Tibial artery (tissue), 4 donors: ENCODE measurements at regions not wholly inside any gene's neighbourhood (a gene's known extent, or its start where the extent isn't known, plus 50 kb on each side); places are given as distances from the start of the nearest gene placed in this dataset.

ENCODE experiments used
- DNase-seq, 2 donors: peaks; one replicate each; pipeline ENCODE4 v3.0.0-alpha.2; 2019
- H3K27ac ChIP-seq, 2 donors: fragments of 200-600 bp; sonication (generic) in 1 of 2; 1 replicate in 1 of 2; 2 replicates in 1 of 2; pipeline ENCODE4 v1.5.1; 2018 to 2019; ENCODE audit warnings: mild to moderate bottlenecking in 1 of 2
- H3K27me3 ChIP-seq, 2 donors: fragments of 200-600 bp; sonication (generic) in 1 of 2; one replicate each; pipeline versions ENCODE4 v1.5.1 to v1.6.0; 2016 to 2019
- H3K36me3 ChIP-seq, 3 donors: fragments of 200-600 bp; sonication (generic) in 2 of 3; one replicate each; pipeline ENCODE4 v1.5.1; 2016 to 2019; ENCODE audit warnings: mild to moderate bottlenecking in 2 of 3
- H3K4me1 ChIP-seq, 4 donors: fragments of 200-600 bp; sonication (generic) in 2 of 4; 1 replicate in 3 of 4; 2 replicates in 1 of 4; pipeline ENCODE4 v1.5.1; 2016 to 2019
- H3K4me3 ChIP-seq, 2 donors: fragments of 200-600 bp; sonication (generic) in 1 of 2; 1 replicate in 1 of 2; 2 replicates in 1 of 2; pipeline ENCODE4 v1.5.1; 2018 to 2019; ENCODE audit warnings: mild to moderate bottlenecking in 2 of 2
- H3K9me3 ChIP-seq, 3 donors: fragments of 200-600 bp; sonication (generic) in 1 of 3; one replicate each; pipeline ENCODE4 v1.5.1; 2016 to 2019
- CTCF ChIP-seq, 2 experiments: fragments of 200-600 bp in 1 of 2; fragments of 450-650 bp in 1 of 2; IDR thresholded peaks; one replicate each; pipeline ENCODE4 v1.5.1; 2017 to 2019; ENCODE audit warnings: antibody characterized with exemption in 2 of 2, mild to moderate bottlenecking in 1 of 2, moderate library complexity in 1 of 2
- intact Hi-C: fragments of 100-400 bp; cut with DNase I; formaldehyde crosslinking; loops from one replicate; pipeline ENCODE4 v1.15.0; 2023; ENCODE audit warnings: low total_unique reads

- Histone ChIP-seq H3K9me3 (no peaks in the 10 kb centered on the region), H3K4me3 (no peak overlapping the region), H3K27ac (no peak overlapping the region), H3K36me3 (no peaks in the 10 kb centered on the region), H3K27me3 (no peaks in the 10 kb centered on the region), H3K4me1 (no peaks in the 10 kb centered on the region)
- no peak for DNase-seq
- intact Hi-C loops, result no loop called here
- no peak for TF ChIP-seq CTCF (IDR thresholded peaks at IDR 0.05)
Observed at GRCh38 chr18:65359479-65359878, 391.3 kb upstream of the CDH7 start.

- H3K36me3 ChIP-seq, result no peaks in the 10 kb centered on the region
- H3K27ac ChIP-seq, result no peak overlapping the region
- H3K9me3 ChIP-seq, result no peaks in the 10 kb centered on the region
- DNase-seq, result no peak
- intact Hi-C loops, result no loop called here
- no peak for TF ChIP-seq CTCF (IDR thresholded peaks at IDR 0.05)
- H3K4me1 ChIP-seq, result no peaks in the 10 kb centered on the region
- H3K4me3 ChIP-seq, result no peak overlapping the region
- H3K27me3 ChIP-seq, result no peaks in the 10 kb centered on the region
Observed at GRCh38 chr18:65358306-65358705, 392.5 kb upstream of the CDH7 start.

GRCh38 chr18:65352186-65352585 is 398.6 kb upstream of the CDH7 start:
- no peak overlapping the region for H3K4me3 ChIP-seq
- no peaks in the 10 kb centered on the region for H3K4me1 ChIP-seq
- intact Hi-C loops, result no loop called here
- TF ChIP-seq CTCF (IDR thresholded peaks at IDR 0.05), result no peak
- DNase-seq, result no peak
- no peak overlapping the region for H3K27ac ChIP-seq
- no peaks in the 10 kb centered on the region for H3K27me3 ChIP-seq
- H3K36me3 ChIP-seq, result no peaks in the 10 kb centered on the region
- no peaks in the 10 kb centered on the region for H3K9me3 ChIP-seq

DNA sequence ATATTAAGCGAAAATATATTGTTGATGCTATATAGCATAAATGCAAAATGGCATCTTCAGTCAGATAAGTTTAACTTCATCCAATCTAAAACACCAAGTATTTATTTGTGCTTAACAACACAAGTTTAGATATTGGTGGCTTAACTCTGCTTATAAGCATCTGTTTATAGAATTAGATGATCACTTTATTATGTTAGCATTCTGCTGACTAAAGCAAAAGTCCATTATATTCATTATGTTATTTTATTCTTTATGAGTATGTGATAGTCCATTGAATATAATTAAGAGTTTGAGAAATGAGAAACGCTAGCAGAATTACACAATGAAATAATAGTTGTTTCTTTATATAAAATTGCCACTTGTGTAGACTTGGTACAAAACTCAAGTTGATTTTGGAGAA is 401.2 kb upstream of the CDH7 start:
- Histone ChIP-seq H3K4me3 (no peak overlapping the region), H3K9me3 (no peaks in the 10 kb centered on the region), H3K27me3 (no peaks in the 10 kb centered on the region), H3K4me1 (no peaks in the 10 kb centered on the region), H3K36me3 (no peaks in the 10 kb centered on the region), H3K27ac (no peak overlapping the region)
- no peak for DNase-seq
- intact Hi-C loops, result no loop called here
- TF ChIP-seq CTCF (IDR thresholded peaks at IDR 0.05), result no peak

- Histone ChIP-seq H3K36me3 (no peaks in the 10 kb centered on the region), H3K4me1 (no peaks in the 10 kb centered on the region), H3K27ac (no peak overlapping the region), H3K9me3 (no peaks in the 10 kb centered on the region), H3K4me3 (no peak overlapping the region), H3K27me3 (no peaks in the 10 kb centered on the region)
- intact Hi-C loops, result no loop called here
- no peak for DNase-seq
- TF ChIP-seq CTCF (IDR thresholded peaks at IDR 0.05), result no peak
Observed at GRCh38 chr18:65347446-65347845, 403.4 kb upstream of the CDH7 start.

DNA sequence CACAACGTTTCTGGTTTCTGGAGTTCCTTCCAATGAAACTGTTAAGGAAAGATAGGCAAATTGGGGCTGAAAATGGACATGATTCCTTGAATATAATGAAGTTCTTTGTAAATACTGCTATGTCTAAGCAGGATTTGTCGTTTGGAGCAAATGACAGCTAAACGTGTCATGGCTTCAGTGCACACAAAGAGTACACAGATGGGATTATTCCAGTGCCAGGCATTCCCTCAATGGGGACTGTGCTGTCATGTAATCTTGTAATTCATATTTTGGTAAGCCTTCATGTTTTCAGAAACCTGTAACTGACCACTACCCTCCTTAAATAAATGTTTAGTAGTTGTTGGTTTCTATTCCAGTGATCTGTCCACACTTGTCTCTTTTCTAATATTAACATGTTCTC is 404.7 kb upstream of the CDH7 start:
- Histone ChIP-seq H3K36me3 (no peaks in the 10 kb centered on the region), H3K27me3 (no peaks in the 10 kb centered on the region), H3K4me1 (no peaks in the 10 kb centered on the region), H3K4me3 (no peak overlapping the region), H3K9me3 (no peaks in the 10 kb centered on the region), H3K27ac (no peak overlapping the region)
- no peak for TF ChIP-seq CTCF (IDR thresholded peaks at IDR 0.05)
- intact Hi-C loops, result no loop called here
- no peak for DNase-seq
